GM18867 (cell line): ENCODE measurements at regions not wholly inside any gene's neighbourhood (a gene's known extent, or its start where the extent isn't known, plus 50 kb on each side); places are given as distances from the start of the nearest gene placed in this dataset.
"Not testable (repeated sequence)": the region's sequence is repeated elsewhere in the genome, so short reads cannot be mapped to it uniquely, and the experiment has no call there.

ENCODE experiments used
- ATAC-seq: cut with Tn5 transposase; IDR thresholded peaks from one replicate; pipeline ENCODE4 v1.9.1; 2021; ENCODE audit warnings: mild to moderate bottlenecking, moderate library complexity; ENCODE audit not compliant: unreplicated experiment

- ATAC-seq = no peak
Measured at GRCh38 chrX:95953564-95953963, 731.1 kb upstream of the DIAPH2 start.

DNA sequence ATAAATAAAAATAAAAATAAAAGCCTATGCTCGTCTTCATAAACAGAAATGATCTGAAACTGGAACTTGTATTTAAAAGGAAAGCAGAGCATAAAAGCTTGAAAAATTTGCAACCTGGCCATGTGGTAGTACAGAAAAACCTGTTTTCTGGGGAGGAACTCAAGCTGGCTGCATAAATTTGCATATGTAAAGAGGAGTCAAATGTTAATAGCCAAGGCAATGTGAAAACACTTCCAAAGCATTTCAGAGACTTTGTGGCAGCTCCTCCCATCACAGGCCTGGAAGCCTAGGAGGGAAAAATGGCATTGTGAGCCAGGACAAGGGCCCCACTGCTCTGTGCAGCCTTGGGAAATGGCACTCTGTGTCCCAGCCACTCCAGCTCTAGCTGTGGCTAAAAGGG is 727.9 kb upstream of the DIAPH2 start:
- ATAC-seq = no peak

DNA sequence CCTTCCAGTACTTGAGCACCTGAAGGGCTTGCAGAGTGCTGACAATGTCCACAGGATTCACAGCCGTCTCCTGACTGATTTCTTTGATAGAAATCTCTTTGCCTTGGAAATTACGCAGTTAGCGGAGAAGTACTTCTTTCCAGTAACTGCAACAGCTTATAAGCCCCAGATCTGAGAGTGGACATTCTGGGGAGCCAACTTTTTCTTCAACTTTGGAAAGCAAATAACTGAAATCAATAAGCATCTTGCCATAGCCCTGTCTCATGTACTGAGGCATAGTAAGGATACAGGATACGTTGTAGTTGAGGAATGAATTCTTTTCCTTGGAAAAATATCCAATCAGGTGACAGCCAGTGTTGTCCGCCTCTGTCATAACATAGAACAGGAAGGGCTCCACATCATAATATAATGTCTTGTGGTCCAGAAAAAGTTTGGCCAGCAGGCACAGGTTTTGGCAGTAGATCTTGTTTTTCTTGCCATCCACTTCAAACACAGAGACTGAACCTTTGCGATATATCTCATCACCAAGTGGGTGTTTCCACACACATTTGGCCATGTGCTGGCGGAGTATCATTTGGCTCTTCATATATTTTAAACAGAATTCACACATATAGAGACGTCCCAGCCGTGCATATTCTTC is 711.1 kb upstream of the DIAPH2 start:
- ATAC-seq = not testable (repeated sequence)

GRCh38 chrX:95974096-95974470 is 710.6 kb upstream of the DIAPH2 start:
- ATAC-seq = no peak

GRCh38 chrX:95974890-95975289 is 709.8 kb upstream of the DIAPH2 start:
- ATAC-seq = no peak

DNA sequence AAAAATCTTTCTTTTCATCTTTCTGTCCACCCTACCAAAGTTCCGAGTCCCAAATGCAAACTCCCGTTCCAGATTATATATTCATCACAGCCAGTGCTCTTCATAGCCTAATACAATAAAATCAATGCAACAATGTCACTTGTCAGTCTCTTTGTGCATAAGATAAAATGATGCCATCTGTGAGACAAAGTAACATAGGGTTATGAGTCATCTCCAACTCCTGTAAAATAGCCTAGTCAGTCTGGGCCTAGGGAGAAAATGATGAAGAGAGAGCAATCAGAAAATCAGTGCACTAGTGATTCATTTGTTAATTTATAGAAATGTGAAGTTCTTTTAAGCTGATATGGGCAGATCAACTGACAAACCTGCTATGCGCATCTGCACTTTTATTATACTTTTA is 689.1 kb upstream of the DIAPH2 start:
- no peak for ATAC-seq

DNA sequence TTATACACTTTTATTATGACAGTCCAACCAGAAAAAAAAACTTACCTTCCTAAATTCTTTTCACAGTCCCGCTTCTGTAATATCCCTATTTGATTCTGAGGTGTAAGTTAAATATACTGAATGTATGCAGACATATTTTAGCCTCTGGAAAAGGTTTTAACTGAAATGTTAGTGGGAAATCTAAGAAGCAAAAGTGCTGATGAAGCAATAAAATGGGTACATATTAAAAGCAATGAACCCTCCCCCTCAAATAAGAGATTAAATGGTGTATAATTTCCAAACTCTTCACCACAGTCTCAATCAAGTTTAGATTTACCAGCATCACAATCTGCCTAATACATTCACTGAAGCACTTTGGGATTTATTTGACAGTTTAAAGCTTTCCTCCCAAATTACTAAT is 688.3 kb upstream of the DIAPH2 start:
- no peak for ATAC-seq

GRCh38 chrX:96002431-96002830 is 682.2 kb upstream of the DIAPH2 start:
- no peak for ATAC-seq

DNA sequence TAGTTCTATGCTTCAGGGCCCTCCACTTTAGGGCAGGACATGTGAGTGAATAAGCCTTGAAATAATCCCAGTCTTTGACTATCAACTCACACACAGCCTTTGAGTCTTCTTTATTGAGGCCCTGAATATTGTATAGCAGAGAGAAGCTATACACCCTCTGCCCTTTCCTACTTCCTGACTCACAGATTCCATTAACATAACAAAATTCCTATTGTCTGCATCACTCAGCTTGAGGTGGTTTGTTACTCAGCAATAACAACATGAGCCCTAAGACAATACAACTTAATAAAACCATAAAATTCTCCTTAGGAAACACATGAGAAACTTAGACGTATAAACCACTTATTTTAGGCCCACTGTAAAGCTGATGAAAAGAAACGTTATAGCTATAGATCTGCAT is 680.3 kb upstream of the DIAPH2 start:
- no peak for ATAC-seq

DNA sequence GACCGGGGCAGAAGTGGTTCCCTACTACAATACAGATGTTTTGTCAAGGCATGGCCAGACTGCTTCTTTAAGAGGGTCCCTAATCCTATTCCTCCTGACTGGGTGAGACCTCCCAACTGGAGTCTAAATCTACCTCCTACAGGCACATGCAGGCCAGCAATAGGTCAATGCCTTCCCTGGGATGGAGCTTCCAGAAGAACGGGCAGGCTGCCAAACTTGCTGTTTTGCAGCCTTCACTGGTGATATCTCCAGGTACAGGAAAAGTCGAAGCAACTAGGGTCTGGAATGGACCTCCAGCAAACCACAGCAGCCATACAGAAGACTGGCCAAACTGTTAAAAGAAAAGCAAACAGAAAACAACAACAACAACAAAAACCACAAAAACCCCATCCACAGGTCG is 678.4 kb upstream of the DIAPH2 start:
- ATAC-seq = no peak

DNA sequence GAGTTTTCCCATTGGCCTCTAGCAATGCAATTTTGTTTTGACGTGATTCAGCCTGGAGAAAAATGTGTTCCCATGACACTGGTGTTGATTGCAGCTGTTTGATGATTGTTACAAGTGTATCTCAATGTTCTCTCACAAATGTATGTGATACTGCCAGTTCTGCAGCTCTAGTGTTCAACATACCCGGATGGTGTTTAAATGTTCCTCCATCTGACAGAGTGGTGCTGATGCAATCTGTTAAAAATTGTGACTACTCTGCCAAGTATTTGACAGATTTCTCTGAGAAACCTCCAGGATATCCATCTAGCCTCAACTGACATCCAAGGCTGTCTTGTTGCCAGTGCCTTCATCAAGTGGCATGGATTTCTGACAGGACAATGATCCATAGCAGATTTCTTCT is 657.2 kb upstream of the DIAPH2 start:
- no peak for ATAC-seq

DNA sequence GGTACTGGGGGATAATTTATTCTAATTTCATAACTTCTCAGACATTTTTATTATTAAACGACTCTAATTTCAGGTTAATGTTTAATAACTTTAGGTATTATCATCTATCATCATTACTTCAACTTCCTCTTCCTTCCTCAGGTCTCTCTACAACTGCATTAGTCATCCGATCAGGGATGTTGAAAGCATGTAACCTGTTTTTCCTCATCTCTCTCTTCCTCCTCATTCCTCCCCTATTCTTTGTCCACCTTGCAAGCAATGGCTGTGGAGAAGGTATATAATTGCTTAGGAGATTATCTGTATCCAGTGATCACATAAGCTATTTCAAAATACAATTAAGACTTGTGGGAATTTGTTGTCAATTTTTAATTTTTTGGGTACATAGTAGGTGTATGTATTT is 632.6 kb upstream of the DIAPH2 start:
- ATAC-seq = no peak

DNA sequence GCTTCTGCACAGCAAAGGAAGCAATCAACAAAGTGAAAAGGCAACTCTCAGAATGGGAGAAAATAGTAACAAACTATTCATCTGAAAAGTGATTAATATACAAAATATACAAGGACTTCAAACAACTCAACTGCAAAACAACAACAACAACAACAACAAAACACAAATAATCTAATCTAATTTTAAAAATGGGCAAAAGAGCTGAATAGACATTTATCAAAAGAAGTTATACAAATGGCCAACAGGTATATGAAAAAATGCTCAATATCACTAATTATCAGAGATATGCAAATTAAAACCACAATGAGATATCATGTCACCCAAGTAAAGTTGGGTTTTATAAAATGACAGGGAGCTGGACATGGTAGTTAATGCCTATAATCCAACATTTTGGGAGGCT is 602.8 kb upstream of the DIAPH2 start:
- no peak for ATAC-seq

DNA sequence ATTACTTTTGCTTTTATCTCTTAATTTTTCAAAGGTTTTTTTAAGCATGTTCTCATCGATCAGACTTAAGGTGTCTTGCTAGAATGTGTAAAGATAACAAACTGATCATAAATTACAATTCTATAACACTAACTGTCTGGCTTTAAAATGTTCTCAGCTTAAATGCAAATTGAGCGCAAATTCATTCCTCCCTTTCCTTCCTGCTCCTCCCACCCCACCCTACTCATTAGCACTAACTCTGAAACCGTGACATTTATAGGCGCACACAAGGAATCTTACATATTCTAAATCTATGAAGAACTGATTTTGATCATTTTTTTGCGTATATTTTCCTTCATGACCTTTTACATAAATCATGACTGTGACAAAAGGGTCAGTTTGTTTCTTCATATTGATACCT is 590.0 kb upstream of the DIAPH2 start:
- no peak for ATAC-seq

DNA sequence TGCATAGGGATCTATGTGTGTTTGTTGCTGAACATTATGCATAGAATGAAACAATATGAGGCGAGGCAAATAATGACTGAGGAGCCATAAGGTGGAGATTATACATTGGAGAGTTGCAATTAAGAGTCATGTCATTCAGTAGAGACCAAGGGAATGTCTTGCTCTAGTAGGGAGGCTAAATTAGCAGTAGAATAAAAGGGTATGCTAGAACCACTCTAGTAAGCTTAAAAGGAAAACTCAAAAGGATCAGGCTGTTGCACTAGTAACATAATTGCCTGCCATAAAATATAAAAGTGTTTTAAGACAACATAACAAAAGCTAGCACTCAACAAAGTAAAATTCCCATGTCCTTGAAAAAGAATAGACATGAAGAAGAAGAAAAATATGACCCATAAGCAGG is 586.2 kb upstream of the DIAPH2 start:
- no peak for ATAC-seq

DNA sequence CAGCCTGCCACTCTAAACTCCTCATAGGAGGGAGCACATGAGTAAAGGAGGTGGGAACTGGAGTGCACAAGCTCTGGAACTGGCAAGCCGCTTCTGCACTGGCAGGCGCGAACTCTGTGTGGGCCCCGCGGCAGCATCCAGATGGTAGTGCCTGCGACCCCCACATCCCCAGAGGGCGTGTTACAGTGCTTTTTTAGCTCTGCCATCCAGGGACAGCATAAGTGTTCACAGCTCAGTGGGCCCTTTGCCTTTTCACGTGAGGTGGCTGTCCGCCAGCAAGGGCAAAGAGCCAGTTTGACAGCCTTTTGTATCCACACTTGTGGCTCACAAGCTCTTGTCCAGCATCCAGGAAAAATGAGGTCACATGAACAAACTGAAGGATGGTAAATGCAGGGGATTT is 581.6 kb upstream of the DIAPH2 start:
- ATAC-seq = no peak

DNA sequence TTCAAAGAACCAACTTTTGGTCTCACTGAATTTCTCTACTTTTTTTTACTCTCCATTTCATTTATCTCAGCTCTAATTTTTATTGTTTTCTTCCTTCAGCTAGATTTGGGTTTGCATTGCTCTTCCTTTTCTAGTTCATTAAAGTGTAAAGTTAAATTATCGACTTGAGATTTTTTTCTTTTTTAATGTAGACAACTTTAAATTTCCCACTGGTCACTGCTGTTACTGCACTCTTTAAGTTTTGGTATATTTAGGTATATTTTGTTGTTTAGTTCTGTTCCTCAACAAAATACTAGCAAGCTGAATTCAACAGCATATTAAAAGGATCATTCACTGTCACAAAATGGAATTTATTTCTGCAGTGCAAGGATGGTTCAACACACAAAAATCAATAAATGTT is 572.0 kb upstream of the DIAPH2 start:
- ATAC-seq = no peak

GRCh38 chrX:96126182-96126581 is 558.5 kb upstream of the DIAPH2 start:
- no peak for ATAC-seq

- ATAC-seq = not testable (repeated sequence)
Measured at GRCh38 chrX:96128058-96128457, 556.6 kb upstream of the DIAPH2 start.

DNA sequence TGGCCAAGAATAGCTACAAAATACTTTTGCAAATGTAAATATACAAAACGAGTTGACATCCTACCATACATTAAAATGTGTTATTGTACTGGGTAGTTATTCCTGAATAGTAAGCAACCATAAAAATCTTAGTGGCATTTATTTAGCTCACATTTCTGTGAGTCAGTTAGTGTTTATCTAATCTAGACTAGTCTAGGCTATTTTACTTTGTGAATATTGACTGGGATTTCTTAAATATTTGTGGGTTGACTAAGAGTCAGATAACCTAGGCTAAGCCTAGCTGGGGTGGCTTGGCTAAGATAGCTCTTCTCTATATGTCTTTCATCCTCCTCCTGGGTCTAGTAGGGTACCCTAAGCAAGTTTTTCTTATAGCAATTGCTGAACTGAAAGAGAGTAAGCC is 543.8 kb upstream of the DIAPH2 start:
- no peak for ATAC-seq

GRCh38 chrX:96147681-96148080 is 537.0 kb upstream of the DIAPH2 start:
- no peak for ATAC-seq

GRCh38 chrX:96170626-96171025 is 514.0 kb upstream of the DIAPH2 start:
- ATAC-seq = no peak

- ATAC-seq = no peak
Measured at GRCh38 chrX:96176921-96177320, 507.7 kb upstream of the DIAPH2 start.

DNA sequence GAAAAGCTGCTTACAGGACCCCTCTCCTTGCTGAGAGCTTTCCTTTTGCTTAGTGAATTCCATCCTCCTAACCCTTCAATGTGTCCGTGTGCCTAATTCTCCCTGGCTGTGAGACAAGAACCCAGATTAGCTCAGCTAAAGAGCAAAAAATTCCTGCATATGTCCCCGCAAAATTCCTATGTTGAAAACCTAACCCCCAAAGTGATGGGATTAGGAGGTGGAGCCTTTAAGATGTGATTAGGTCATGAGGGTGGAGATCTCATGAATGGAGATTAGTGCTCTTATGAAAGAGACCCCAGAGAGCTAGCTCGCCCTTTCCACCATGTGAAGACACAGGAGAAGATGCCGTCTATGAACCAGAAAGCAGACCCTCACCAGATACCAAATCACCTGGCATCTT is 503.0 kb upstream of the DIAPH2 start:
- no peak for ATAC-seq
